GM21619 (cell line): ENCODE measurements at regions not wholly inside any gene's neighbourhood (a gene's known extent, or its start where the extent isn't known, plus 50 kb on each side); places are given as distances from the start of the nearest gene placed in this dataset.

Experiments
- ATAC-seq: cut with Tn5 transposase; IDR thresholded peaks from one replicate; pipeline ENCODE4 v1.9.1; 2021; ENCODE audit not compliant: unreplicated experiment

DNA sequence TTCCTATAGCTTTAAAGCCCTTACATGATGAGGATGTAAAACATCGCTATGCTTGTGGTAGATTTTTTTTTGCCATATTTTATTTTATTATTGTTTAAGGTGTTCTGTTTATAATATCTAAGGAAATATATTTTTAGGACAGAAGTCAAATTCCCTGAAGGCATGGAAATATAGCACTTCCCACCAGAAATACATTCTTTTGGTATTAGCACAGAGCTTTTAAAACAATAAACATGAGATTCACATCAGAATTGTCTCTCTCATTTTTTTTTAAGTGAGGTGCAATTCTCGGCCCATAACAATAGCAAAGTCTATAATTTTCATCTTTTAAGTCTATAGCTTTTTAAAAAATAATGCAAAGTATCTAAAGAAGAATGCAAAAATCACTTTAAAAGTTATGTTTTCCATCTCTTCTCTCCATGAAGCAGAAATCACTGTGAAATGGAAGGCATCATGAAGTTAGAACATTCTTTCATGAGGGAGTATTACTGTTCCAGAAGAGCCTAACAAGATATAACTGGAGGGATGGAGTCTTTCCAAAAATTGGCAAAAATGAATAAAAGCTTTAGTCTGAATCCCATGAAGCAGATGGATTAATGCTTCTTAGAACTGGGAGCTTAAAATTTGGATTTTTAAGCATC is 283.6 kb upstream of the TRIB2 start:
- ATAC-seq, result no peak

DNA sequence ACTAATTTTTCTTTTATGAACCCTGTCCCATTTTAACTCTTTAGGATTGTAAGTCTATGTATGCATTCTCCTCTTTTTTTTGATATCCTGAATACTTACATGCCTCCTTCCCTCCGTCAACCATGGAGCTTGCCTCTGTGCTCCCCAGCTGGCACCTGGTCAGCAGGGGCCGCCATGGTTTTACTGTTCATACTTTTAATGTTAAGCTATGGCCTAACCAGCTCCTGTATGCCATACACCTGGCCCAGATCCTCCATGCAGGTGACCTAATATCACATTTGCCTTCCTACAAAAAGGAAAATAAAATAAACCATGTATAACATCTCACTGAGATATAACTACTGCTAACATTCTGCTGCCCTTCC is 283.1 kb upstream of the TRIB2 start:
- ATAC-seq, result no peak

DNA sequence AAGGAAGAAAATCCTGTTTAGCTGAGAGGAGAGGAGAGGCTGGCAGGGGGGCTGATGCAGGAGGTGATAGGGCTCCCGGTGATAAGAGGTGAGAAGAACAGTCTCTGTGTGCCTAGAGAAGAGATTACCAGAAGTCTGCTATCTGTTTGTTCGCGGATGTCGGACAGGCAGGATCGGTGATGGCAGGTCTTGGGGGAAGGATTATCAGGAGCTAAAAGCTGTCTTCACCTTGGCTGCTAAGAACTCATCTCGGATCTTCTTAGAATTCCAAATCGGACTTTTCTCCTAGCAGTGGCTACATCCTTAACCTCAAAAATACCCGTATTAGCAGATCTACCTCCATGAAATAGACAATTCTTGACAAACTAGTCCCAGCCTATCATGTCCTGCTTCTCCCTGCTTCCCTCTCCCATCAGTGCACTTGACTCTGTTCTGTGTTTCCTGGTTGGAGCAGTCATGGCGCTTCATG is 282.1 kb upstream of the TRIB2 start:
- no peak for ATAC-seq

DNA sequence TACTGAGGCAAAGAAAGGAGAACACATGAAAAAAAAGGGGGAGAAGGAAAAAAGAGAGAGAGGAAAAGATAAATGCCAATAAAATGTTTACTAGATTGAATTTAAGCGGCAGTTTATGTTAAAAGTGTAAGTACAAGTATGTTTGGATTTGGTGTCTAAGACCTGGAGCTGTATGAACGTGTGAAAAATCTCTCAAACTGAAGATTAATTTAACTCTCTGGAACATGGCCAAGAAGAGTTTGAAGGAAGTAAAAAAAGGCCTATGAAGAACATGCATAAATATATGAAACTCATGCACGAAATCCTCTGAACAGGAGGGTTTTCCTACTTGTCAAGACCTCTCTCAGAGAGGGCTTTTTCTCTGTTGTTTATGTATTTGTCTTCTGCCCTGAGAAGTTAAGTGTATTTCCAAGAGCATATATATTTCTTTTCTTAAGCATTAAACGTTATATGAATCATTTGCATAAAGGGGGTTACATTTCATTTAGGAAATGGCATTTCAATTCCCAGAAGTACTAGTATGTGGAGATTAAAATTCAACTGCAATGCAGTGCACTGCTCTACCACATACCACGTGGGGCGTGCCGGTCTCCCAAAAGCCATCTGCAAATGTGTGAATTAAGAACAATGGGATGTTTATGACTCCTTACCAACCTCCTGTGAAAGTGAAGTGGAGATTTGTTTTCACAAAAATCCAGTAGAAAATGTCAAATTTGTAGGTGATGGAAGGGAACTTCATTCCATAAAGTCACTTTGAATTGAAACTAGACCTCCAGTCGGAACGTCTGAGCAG is 281.1 kb upstream of the TRIB2 start:
- no peak for ATAC-seq

DNA sequence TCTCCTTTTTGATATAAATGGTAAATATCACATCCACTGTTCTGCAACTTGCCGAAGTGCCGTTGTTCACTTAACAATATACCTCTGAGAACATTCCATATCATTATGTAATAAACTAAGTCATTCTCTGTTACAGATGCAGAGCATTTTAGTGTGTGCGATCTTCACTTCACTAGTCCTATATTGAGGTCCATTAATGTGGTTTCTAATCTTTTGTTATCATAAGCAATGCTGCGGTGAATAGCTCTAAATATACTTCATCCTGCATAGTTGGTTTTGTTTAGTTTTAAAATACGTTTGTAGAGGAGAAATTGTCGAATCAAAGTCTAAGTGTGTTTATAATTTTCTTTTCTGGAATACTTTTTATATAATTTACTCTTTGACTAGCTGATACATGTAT is 280.3 kb upstream of the TRIB2 start:
- ATAC-seq, result no peak

DNA sequence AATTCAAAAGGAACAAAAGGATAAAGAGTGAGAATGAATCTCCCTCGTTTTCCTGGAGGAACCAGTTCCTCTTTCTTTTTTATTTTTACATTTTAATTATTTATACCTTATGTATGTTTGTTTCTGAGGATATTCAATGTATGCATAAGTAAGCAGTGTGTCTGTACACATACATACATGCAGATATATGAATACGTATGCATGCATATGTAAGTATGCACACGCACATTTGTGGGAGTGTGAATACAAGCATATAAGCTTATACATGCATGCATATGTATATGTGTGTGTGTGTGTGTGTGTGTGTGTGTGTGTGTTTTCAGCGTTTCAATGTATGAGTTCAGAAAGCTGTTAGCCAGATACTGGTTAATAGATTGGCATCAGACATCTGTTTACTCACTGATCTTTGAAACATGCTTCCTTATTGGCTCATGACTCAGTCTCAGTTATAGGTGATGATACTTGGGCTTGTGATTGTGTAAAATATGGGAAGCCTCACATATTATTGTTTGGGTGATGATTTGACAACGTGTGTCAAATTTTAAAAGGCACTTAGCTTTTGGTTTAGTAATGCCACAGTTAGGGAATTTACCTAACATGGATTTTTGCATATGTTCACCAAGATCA is 279.7 kb upstream of the TRIB2 start:
- no peak for ATAC-seq

DNA sequence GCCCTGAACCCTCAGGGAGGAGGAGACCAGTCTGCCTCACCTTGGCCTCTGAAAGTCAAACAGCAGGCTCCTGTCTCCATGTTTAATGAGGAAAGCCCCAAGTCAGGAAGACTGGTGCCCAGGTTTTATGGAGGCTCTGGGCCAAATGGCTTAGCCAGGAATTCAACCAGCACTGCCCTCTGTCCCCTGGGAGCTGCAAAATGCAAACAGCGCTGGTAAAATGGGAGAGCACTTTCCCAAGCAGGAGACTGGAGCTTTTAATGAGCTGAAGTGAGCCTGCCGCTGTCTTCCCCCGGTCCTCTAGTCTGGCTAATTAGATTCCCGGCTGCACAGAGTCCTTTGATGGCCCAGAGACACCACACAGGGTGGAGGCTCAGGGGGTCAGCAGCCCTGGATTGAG is 276.0 kb upstream of the TRIB2 start:
- ATAC-seq, result no peak

DNA sequence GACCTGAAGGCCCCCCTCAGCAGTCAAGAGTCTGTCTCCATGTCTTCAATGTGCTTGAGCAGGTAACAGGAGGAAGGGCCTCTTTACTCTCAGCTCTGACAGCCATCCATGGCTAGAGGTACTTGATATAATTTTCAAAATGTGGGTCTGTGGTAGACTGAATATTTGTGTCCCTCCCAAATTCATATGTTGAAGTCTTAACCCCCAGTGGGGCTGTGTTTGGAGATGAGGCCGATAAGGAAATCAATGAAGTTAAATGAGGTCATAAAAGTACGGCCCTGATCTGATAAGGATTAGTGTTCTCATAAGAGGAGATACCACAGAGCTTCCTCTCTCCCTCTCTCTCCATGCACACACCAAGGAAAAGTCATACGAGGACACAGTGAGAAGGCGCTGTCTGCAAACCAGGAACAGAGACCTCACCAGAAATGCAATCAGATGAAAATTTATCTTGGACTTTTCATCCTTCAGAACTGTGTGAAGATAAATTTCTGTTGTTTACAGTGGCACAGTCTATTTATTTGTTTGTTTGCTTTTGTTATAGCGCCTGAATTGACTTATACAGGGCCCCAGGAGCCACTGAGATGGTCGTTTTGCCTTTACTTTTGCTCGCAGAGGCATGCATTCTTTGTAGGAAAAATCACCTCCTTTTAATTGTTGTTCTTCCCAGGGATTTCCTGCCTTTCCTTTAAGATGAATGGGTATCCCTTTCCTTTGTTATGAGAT is 274.8 kb upstream of the TRIB2 start:
- no peak for ATAC-seq

DNA sequence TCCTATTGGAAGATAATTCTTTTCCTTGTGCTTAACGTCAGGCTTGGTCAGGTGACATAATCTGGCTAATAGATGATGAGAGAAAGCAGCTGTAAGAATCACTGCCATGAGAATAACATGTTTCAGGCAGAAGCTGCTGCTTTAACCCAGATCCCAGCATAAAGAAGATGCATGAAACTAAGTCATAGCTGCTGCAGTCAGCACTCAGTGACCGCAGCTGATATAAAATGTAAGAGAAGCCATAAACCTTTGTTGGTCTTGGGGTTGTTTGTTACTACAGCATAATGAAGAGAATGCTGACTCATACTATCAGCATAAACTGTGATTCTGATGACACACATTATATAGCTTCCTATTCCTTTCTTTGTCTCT is 274.3 kb upstream of the TRIB2 start:
- ATAC-seq, result no peak

DNA sequence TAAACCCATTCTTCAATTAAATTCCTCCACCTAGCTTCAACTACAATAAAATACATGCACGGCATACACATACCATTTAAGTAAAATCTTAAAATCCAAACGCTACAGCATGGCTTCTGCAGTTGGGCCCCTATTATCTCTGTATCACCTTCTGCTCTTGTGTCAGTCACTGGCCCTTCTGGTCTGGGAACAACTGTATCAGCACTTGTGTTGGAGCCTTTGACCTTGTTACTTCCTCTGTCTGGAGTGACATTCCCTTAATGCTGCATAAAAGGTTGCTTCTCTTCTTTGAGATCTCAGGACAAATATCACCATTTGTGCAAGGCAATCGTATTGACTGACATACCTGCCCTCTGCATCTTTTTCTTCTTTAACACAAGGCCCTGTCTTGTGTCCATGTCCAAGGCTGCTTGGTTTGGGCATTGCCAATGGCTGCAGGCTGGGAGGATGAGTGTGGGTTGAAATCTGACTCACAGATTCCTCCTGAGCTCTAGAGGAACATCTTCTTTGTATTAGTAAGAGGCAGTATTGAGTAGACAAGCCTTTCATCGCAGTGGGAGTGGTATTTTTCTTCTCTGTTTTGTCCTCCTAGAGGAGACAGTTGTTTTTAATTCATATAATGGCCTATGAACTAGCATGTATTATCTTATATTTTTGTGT is 267.8 kb upstream of the TRIB2 start:
- ATAC-seq, result no peak

DNA sequence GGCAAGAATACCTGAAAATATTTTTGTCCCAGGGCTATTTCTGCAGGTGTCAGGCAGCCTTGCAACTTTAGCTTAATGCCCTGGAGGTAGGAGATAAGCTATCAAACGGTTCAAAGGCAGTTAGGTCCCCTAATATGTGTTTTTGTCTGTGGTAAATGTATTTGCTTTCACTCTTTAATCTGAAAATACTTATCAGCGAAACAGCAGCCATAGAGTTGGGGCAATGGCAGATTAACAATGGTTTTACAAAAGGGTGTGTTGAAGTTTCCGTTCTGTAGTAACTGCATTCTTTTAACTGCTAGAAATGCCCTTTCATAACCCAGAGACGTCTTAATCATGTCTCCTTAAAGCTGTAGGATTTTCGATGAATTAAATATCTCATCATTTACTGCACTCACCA is 265.0 kb upstream of the TRIB2 start:
- ATAC-seq, result no peak

DNA sequence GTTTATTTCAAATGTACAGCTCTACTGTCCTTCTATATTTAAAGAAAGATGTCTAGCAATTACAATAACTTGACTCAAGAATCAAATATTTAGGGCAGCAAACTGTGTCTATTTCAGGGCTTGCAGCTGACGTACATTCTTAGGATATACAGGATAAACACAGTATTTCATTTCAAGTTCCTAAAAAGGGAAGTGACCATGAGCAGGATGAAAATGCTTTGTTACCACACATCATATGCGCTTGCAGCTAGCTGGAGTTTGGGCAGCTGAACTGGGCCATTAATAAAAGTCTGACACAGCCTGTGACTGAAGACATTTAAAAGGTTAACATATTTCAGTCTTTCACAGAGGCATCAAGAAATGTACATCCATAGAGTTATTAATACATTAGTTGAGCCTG is 264.6 kb upstream of the TRIB2 start:
- no peak for ATAC-seq

DNA sequence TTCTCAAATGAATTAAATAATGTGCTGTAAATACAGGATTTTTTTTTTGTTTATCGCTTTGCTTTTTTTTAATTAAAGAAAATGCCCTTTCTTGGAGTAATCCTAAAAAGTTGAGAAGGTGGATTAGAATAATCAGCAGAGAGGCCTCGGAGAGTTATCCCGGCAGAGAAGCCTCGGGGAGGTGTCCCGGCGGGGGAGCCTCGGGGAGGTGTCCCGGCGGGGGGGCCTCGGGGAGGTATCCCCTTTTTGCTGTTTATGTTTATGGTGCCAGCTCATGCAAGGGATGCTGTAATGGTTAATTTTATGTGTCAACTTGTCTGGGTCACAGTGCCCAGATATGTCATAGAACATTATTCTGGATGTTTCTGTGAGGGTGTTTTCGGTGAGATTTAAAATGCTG is 263.0 kb upstream of the TRIB2 start:
- no peak for ATAC-seq

DNA sequence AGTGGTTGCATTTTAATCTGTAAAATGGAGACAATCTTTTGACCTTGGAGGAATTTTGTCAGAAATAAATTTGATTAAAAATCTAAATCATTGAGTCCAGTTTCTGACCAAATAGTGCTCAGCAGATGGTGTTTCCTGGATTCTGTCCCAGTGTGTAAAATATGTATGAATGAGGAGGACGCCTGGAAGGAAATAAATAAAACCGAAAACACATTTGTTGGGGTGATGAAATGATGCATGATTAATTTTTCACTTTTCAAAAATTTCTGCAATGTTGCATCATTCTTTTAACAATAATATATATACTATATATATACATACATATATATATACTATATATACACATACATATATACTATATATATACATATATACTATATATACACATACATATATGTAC is 261.1 kb upstream of the TRIB2 start:
- ATAC-seq, result no peak

DNA sequence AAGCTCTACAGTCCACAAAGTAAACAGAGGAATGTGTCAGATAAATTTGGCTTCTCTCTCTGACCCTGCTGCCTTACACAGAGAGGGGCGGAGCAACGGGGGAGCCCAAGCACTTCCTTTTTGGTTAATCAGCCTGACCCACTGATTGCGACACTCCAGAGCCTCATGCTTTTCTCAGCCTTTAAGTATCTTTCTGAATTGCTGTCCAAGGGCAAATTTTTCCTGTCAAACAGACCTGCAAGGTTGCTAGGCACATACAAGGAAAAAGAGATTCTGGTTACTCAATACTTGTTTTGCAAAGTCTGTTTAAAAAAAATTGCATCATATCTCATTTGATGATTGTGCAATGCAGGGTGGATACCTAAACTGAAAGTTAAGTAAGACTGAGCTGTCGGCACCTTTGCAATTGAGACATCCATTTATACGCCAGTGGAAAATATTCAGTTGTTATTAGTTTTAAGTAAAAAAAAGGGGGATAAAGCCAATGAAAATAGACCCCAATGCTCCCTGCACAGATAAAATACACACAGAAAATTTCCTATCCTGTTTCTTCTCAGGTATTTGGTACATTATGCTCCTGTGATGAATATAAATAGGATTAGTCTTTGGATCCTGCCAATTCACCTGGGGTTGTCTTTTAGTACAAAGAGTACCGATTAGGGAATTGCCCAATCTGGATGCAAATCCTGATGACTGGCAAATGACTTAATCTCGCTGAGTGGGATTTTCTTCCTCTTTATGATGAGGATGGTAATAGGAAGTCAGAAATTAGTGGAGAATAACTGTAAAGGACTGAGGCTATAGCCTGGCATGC is 260.2 kb upstream of the TRIB2 start:
- ATAC-seq, result peak; percentile 95

DNA sequence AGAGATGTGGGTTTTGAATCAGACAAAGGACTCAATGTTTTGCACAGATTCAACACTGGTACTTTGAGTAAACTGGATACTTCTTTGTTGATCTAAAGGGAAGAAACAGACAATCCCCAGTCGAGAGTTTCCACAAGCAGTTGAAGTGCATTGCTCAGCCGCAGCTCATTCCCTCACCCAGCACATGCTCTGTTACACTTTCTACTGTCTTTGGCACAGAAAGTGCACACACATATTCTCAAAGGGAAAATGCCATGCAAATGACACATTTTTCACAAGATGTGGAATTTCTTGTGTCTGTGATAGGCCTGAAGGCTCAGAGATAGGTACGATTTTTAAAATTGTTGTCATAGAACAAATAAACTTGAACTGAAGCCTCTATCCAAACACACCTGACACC is 258.9 kb upstream of the TRIB2 start:
- ATAC-seq, result no peak

DNA sequence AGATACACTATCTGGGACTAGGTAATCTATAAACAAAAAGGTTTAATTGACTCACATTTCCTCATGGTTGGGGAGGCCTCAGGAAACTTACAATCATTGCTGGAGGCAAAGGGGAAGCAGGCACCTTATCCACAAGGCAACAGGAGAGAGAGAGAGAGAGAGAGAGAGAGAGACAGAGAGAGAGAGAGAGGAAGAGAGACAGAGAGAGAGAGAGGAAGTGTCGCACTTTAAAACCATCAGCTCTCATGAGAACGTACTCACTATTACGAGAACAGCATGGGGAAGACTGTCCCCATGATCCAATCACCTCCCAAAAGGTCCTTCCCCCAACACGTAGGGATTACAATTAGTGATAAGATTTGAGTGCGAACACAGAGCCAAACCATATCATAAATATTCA is 253.5 kb upstream of the TRIB2 start:
- no peak for ATAC-seq

DNA sequence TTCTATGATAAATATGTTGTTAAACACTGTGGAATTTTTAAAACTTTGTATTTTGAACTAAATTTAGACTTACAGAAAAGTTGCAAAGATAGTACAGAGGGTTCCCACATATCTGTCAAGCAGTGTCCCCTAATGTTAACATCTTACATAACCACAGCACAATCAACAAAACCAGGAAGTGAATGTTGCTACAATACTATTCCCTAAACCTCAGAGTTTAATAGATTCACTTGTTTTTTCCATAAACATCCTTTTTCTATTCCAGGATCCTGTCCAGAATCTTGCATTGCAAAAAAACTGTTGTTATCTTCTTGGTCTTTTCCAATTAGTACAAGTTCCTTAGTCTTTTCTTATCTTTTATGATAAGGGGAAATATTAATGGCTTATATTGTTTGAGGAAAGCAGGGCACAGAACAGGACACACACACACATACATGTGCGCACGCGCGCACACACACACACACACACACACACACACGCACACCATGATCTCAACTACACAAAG is 251.1 kb upstream of the TRIB2 start:
- no peak for ATAC-seq

DNA sequence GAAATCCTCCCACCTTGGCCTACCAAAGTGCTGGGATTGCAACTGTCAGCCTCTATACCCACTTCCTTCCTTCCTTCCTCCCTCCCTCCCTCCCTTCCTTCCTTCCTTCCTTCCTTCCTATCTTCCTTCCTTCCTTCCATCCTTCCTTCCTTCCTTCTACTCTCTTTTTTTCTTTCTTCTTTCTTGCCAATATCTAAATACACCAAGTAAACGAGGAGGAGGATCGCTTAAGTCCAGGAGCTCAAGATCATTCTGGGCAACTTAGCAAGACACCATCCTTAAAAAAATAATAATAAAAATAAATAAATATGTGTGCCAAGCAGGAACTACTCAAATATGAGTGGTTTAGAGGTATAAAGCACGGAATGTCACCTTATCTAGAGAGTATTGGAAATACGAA is 249.4 kb upstream of the TRIB2 start:
- ATAC-seq, result no peak

DNA sequence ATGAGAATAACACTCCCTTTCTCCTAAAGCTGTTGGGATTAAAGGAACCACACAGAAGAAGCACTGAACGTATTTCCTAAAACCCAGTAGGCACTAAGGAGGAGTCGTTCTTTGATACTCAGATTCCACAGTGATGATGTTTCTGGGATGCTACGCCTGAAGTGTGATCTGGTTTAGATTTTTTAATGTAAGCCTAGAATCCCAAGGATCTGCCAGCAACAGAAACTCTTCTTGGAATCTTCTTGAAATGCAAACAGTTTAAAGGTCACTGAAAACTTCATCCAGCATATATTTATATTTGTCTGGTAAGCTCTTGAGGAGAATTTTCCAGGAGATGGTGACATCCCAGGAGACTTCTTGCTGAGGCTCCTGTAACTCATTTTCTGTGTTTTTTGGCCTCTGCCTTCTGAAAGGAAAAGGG is 247.6 kb upstream of the TRIB2 start:
- ATAC-seq, result no peak
